Neuronal stem cell (in vitro differentiated cells): ENCODE measurements at regions not wholly inside any gene's neighbourhood (a gene's known extent, or its start where the extent isn't known, plus 50 kb on each side); places are given as distances from the start of the nearest gene placed in this dataset.
A peak's percentile ranks its signal among the peaks of the same experiment; 100 is the strongest.

Source experiments
- DNase-seq: peaks from one replicate; pipeline ENCODE4 v3.0.0-alpha.2; 2013; ENCODE audit warnings: low spot score
- H2AFZ ChIP-seq: one replicate; pipeline ENCODE4 v1.6.1; 2013; ENCODE audit warnings: mild to moderate bottlenecking, low read length, inconsistent platforms
- H2AK5ac ChIP-seq: 2 replicates; pipeline ENCODE4 v1.6.1; 2013; ENCODE audit warnings: low read depth, mild to moderate bottlenecking, inconsistent platforms, low read length, moderate library complexity, mixed read lengths
- H2BK120ac ChIP-seq: 2 replicates; pipeline ENCODE4 v1.6.1; 2013; ENCODE audit warnings: low read depth, mild to moderate bottlenecking, inconsistent platforms, low read length, moderate library complexity, mixed read lengths
- H2BK12ac ChIP-seq: one replicate; pipeline ENCODE4 v1.6.1; 2013; ENCODE audit warnings: low read length, inconsistent platforms
- H2BK15ac ChIP-seq: 2 replicates; pipeline ENCODE4 v1.6.1; 2013; ENCODE audit warnings: mild to moderate bottlenecking, low read length, inconsistent platforms, mixed read lengths
- H2BK5ac ChIP-seq: one replicate; pipeline ENCODE4 v1.6.1; 2013; ENCODE audit warnings: inconsistent platforms, mild to moderate bottlenecking, low read length, moderate library complexity
- H3K14ac ChIP-seq: one replicate; pipeline ENCODE4 v1.6.1; 2013; ENCODE audit warnings: low read length, inconsistent platforms
- H3K18ac ChIP-seq: 2 replicates; pipeline ENCODE4 v1.6.1; 2013; ENCODE audit warnings: low read length, inconsistent platforms
- H3K23ac ChIP-seq: 2 replicates; pipeline ENCODE4 v1.6.1; 2013; ENCODE audit warnings: low read depth, mild to moderate bottlenecking, mixed read lengths, low read length, inconsistent platforms; ENCODE audit not compliant: poor library complexity
- H3K27ac ChIP-seq: replicated peaks from 3 replicates; pipeline ENCODE4 v1.5.1; 2013; ENCODE audit warnings: low read length, inconsistent platforms
- H3K27me3 ChIP-seq, 3 experiments: 2 replicates each; pipeline ENCODE4 v1.6.1; 2013; ENCODE audit warnings: low read length in 3 of 3, mild to moderate bottlenecking in 2 of 3, inconsistent platforms in 1 of 3, low read depth in 1 of 3, mixed read lengths in 1 of 3, moderate library complexity in 1 of 3; ENCODE audit not compliant: control insufficient read depth in 3 of 3, insufficient read depth in 3 of 3
- H3K36me3 ChIP-seq, 2 donors: replicated peaks in 1 of 2; 2 replicates each; pipeline ENCODE4 v1.6.1; 2013; ENCODE audit warnings: low read length in 2 of 2; ENCODE audit not compliant: control insufficient read depth in 2 of 2, insufficient read depth in 2 of 2
- H3K4ac ChIP-seq: 2 replicates; pipeline ENCODE4 v1.6.1; 2013; ENCODE audit warnings: inconsistent platforms, mild to moderate bottlenecking, low read length, moderate library complexity
- H3K4me1 ChIP-seq, 2 donors: 1 replicate in 1 of 2; 2 replicates in 1 of 2; pipeline ENCODE4 v1.6.1; 2013; ENCODE audit warnings: low read length in 2 of 2, low read depth in 1 of 2; ENCODE audit not compliant: control insufficient read depth in 2 of 2, insufficient read depth in 1 of 2
- H3K4me2 ChIP-seq: one replicate; pipeline ENCODE4 v1.6.1; 2013; ENCODE audit warnings: mild to moderate bottlenecking, low read length, inconsistent platforms; ENCODE audit not compliant: insufficient read depth, poor library complexity, severe bottlenecking
- H3K4me3 ChIP-seq, 2 donors: 2 replicates each; pipeline ENCODE4 v1.5.1; 2013; ENCODE audit warnings: low read length in 2 of 2, mild to moderate bottlenecking in 2 of 2, inconsistent platforms in 1 of 2, moderate library complexity in 1 of 2
- H3K79me1 ChIP-seq: one replicate; pipeline ENCODE4 v1.6.1; 2013; ENCODE audit warnings: low read depth, mild to moderate bottlenecking, inconsistent platforms, low read length, moderate library complexity
- H3K9ac ChIP-seq: one replicate; pipeline ENCODE4 v1.6.1; 2013; ENCODE audit warnings: mild to moderate bottlenecking, low read depth, low read length, inconsistent platforms; ENCODE audit not compliant: poor library complexity
- H3K9me3 ChIP-seq, 2 donors: replicated peaks in 1 of 2; 2 replicates each; pipeline versions ENCODE3 to v1.6.1; 2013; ENCODE audit warnings: low read length in 2 of 2, mild to moderate bottlenecking in 2 of 2, inconsistent platforms in 1 of 2, low read depth in 1 of 2, mixed read lengths in 1 of 2, moderate library complexity in 1 of 2; ENCODE audit not compliant: control insufficient read depth in 2 of 2, insufficient read depth in 1 of 2
- H4K8ac ChIP-seq: one replicate; pipeline ENCODE4 v1.6.1; 2013; ENCODE audit warnings: low read depth, mild to moderate bottlenecking, inconsistent platforms, low read length, moderate library complexity
- H4K91ac ChIP-seq: one replicate; pipeline ENCODE4 v1.6.1; 2013; ENCODE audit warnings: low read length, low read depth, mild to moderate bottlenecking, inconsistent platforms; ENCODE audit not compliant: poor library complexity
- WGBS, 2 donors: extraction: QIAGEN DNeasy Blood & Tissue Kit; methylation state at CpG; one replicate each; pipeline ENCODE4 v1.1.7; 2013; ENCODE audit warnings: missing lambda C conversion rate in 2 of 2, mixed read lengths in 1 of 2; ENCODE audit not compliant: insufficient read length in 2 of 2, insufficient replicate concordance in 1 of 2; ENCODE audit errors: extremely low coverage in 2 of 2; 5-methylcytosine and 5-hydroxymethylcytosine counted together

DNA sequence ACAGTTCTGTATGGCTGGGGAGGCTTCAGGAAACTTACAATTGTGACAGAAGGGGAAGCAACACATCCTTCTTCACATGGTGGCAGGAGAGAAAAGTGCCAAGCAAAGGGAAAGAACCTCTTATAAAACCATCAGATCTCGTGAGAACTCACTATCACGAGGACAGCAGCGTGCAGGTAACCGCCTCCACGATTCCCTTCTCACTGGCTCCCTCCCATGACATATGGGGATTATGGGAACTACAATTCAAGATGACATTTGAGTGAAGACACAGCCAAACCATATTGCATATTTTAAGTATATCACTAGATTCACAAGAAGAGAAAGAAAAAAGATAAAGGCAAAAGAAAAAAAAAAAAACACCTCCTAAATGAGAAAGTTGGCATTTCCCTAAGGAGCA, 431.9 kb upstream of the RGS17 start:
- H3K79me1 ChIP-seq, result no peaks in the 10 kb centered on the region
- no peak overlapping the region for H3K23ac ChIP-seq
- no CpG with 5 or more reads among the region's 5 CpGs for WGBS, 2 donors
- no peak overlapping the region for H3K4ac ChIP-seq
- no peak overlapping the region for H2AK5ac ChIP-seq
- no peaks in the 10 kb centered on the region for H3K9me3 ChIP-seq
- no peak overlapping the region for H2BK15ac ChIP-seq
- H2BK12ac ChIP-seq, result no peak overlapping the region
- no peaks in the 10 kb centered on the region for H3K27me3 ChIP-seq
- H2BK120ac ChIP-seq, result no peak overlapping the region
- no peak overlapping the region for H3K4me2 ChIP-seq
- H3K4me1 ChIP-seq, result peaks cover 0 to 1% of the 10 kb centered on the region in 2 donors
- H3K27ac ChIP-seq, result no peak overlapping the region
- no peak for DNase-seq
- no peak overlapping the region for H3K4me3 ChIP-seq
- H2AFZ ChIP-seq, result no peak overlapping the region
- no peak overlapping the region for H3K9ac ChIP-seq
- no peak overlapping the region for H4K91ac ChIP-seq
- no peak overlapping the region for H4K8ac ChIP-seq
- H3K36me3 ChIP-seq, result no peaks in the 10 kb centered on the region
- H3K18ac ChIP-seq, result no peak overlapping the region
- no peak overlapping the region for H2BK5ac ChIP-seq
- H3K14ac ChIP-seq, result no peak overlapping the region

DNA sequence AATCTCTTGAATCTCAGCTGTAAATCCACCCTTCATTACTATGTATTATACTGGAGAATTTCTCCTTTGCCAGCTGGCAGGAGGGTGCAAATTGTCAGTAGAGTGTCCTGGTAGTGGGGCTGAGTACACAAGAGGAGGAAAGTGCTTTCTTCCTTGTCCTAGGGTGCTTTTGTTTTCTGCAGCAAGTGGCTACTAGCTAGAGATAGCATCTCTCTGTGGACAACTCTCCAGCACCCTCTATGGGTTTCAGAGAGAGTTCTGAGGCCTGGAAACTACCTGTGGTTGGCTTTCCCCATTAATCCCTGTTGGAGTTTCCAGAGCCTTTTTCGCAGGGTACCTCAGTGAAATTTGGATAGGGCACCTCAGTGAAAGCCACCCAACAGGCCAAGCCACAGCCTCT, 422.5 kb upstream of the RGS17 start:
- peak; percentile 33 for DNase-seq
- no peak overlapping the region for H3K9ac ChIP-seq
- WGBS, 2 donors, result no CpG with 5 or more reads among the region's 1 CpG

DNA sequence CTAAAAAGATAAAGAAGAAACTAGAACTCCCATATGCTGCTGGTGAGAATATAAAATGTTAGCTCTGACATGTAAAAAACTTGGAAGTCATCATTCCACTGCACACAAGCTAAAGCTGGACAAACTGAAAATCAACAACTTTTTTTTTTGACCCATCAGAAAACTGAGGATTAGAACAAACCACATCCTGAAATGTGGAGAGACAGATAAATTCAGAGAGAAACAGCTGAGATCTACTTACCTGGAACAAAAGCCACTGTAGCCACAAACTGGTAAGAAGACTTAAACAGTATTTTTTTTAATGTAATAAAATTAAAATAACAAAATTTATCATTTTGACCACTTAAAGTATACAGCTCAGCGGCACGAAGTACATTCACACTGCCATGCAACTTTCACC, 408.5 kb upstream of the RGS17 start:
- H3K36me3 ChIP-seq, result no peaks in the 10 kb centered on the region
- H2BK5ac ChIP-seq, result no peak overlapping the region
- H4K8ac ChIP-seq, result no peak overlapping the region
- peaks cover 0 to 2% (median 0%) of the 10 kb centered on the region in 3 experiments for H3K27me3 ChIP-seq
- H2BK120ac ChIP-seq, result no peak overlapping the region
- H2BK15ac ChIP-seq, result no peak overlapping the region
- no peaks in the 10 kb centered on the region for H3K9me3 ChIP-seq
- no peak for DNase-seq
- H4K91ac ChIP-seq, result no peak overlapping the region
- no peak overlapping the region for H3K23ac ChIP-seq
- H3K4me2 ChIP-seq, result no peak overlapping the region
- no CpG with 5 or more reads among the region's 2 CpGs for WGBS, 2 donors
- no peak overlapping the region for H2AK5ac ChIP-seq
- no peak overlapping the region for H2AFZ ChIP-seq
- H3K18ac ChIP-seq, result no peak overlapping the region
- no peaks in the 10 kb centered on the region for H3K4me1 ChIP-seq
- H3K14ac ChIP-seq, result no peak overlapping the region
- H3K27ac ChIP-seq, result no peak overlapping the region
- no peak overlapping the region for H3K9ac ChIP-seq
- no peak overlapping the region for H2BK12ac ChIP-seq
- H3K4ac ChIP-seq, result no peak overlapping the region
- no peaks in the 10 kb centered on the region for H3K79me1 ChIP-seq
- H3K4me3 ChIP-seq, result no peak overlapping the region

More for the DNA sequence above, 422.5 kb upstream of the RGS17 start:
- Histone ChIP-seq H3K4me1 (no peaks in the 10 kb centered on the region), H3K79me1 (peaks cover 1% of the 10 kb centered on the region), H3K18ac (no peak overlapping the region), H3K4ac (no peak overlapping the region), H3K23ac (no peak overlapping the region), H3K27ac (no peak overlapping the region), H3K4me3 (no peak overlapping the region), H2AFZ (no peak overlapping the region), H4K8ac (no peak overlapping the region), H3K27me3 (no peaks in the 10 kb centered on the region), H2BK12ac (no peak overlapping the region), H3K4me2 (no peak overlapping the region), H2BK5ac (no peak overlapping the region), H3K14ac (no peak overlapping the region), H3K9me3 (no peaks in the 10 kb centered on the region), H2AK5ac (no peak overlapping the region), H4K91ac (no peak overlapping the region), H2BK120ac (no peak overlapping the region), H3K36me3 (no peaks in the 10 kb centered on the region), H2BK15ac (no peak overlapping the region)

DNA sequence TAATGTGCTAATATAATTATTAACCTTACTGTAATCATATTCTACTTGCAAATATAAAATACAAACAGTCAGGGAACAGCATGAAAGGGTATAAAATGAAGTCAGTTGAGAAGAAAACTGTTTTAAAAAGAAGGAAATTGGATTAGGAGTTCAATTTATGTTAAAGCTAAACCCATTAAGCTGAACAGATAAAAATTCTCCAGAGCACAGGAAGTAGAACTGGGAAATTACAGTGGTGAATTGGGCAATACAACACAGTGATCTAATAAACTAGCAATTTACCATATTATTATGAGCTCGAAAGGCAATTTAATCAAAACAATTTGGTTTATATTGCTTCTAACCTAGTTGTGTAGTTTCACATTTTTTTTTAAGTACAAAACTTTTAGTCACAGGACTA, 407.4 kb upstream of the RGS17 start:
- H2BK15ac ChIP-seq, result no peak overlapping the region
- H3K79me1 ChIP-seq, result no peaks in the 10 kb centered on the region
- no peaks in the 10 kb centered on the region for H3K36me3 ChIP-seq
- H3K27me3 ChIP-seq, result peaks cover 0 to 2% (median 0%) of the 10 kb centered on the region in 3 experiments
- H2BK120ac ChIP-seq, result no peak overlapping the region
- no peak overlapping the region for H3K14ac ChIP-seq
- H3K23ac ChIP-seq, result no peak overlapping the region
- H3K9me3 ChIP-seq, result no peaks in the 10 kb centered on the region
- H3K4ac ChIP-seq, result no peak overlapping the region
- no peak for DNase-seq
- H2BK12ac ChIP-seq, result no peak overlapping the region
- H3K18ac ChIP-seq, result no peak overlapping the region
- no peak overlapping the region for H2BK5ac ChIP-seq
- no peaks in the 10 kb centered on the region for H3K4me1 ChIP-seq
- H3K4me2 ChIP-seq, result no peak overlapping the region
- H3K9ac ChIP-seq, result no peak overlapping the region
- no peak overlapping the region for H2AFZ ChIP-seq
- no peak overlapping the region for H2AK5ac ChIP-seq
- H3K27ac ChIP-seq, result no peak overlapping the region
- WGBS, 2 donors, result no CpG with 5 or more reads among the region's 1 CpG
- no peak overlapping the region for H4K8ac ChIP-seq
- H3K4me3 ChIP-seq, result no peak overlapping the region
- no peak overlapping the region for H4K91ac ChIP-seq
